Lower lobe of right lung (tissue), 2 donors: ENCODE measurements at regions not wholly inside any gene's neighbourhood (a gene's known extent, or its start where the extent isn't known, plus 50 kb on each side); places are given as distances from the start of the nearest gene placed in this dataset.

Experiments used
- ATAC-seq, 2 donors: fragments of 200-7000 bp; cut with Tn5 transposase; one replicate each; pipeline ENCODE4 v1.9.1; 2020 to 2022; ENCODE audit warnings: mild to moderate bottlenecking in 2 of 2, moderate library complexity in 2 of 2
- DNase-seq: peaks from one replicate; pipeline ENCODE4 v3.0.0-alpha.2; 2020
- H3K27ac ChIP-seq: fragments of 200-600 bp; one replicate; pipeline ENCODE4 v1.8.0; 2022
- H3K27me3 ChIP-seq: fragments of 200-600 bp; one replicate; pipeline ENCODE4 v1.8.0; 2022; ENCODE audit warnings: low read depth
- H3K36me3 ChIP-seq: fragments of 200-600 bp; one replicate; pipeline ENCODE4 v1.8.0; 2022; ENCODE audit warnings: mild to moderate bottlenecking
- H3K4me1 ChIP-seq: fragments of 200-600 bp; one replicate; pipeline ENCODE4 v1.8.0; 2022
- H3K4me3 ChIP-seq: fragments of 200-600 bp; one replicate; pipeline ENCODE4 v1.8.0; 2022; ENCODE audit warnings: mild to moderate bottlenecking
- H3K9me3 ChIP-seq: fragments of 200-600 bp; one replicate; pipeline ENCODE4 v1.8.0; 2022
- intact Hi-C: fragments of 100-400 bp; cut with DNase I; formaldehyde crosslinking; loops from one replicate; pipeline ENCODE4 v1.11.0; 2022
- TF ChIP-seq, protein P1 (sequence below): fragments of 200-600 bp; IDR thresholded peaks from one replicate; pipeline ENCODE4 v1.8.0; 2022; ENCODE audit warnings: antibody characterized with exemption, mild to moderate bottlenecking
- donor health status: DM: no; HTN: yes; CAD: no; lungs with severe emphysema.

DNA sequence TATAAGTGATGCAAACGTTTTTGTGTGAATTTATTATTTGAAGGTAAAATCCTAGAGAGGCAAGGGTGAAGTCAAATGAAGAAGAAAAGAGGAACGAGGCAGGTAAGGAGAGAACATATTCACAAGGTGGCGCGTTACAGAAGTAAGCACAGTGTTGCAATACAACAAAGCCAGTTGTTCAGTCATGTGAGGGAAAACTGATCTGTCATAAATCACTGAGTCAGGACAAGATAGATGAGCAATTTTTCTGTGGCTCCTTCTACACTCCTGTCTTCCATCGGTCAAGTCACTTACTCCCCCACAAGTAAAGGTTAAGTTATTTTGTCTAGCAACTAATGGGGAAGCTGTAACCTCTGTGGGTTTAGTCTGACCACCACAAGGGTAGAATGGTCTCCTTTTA, 203.0 kb upstream of the GK2 start:
- no peak overlapping the region for H3K27ac ChIP-seq
- H3K36me3 ChIP-seq: no peaks in the 10 kb centered on the region
- no peaks in the 10 kb centered on the region for H3K9me3 ChIP-seq
- DNase-seq (no peak), ATAC-seq (no peak)
- H3K27me3 ChIP-seq: no peaks in the 10 kb centered on the region
- TF ChIP-seq, protein P1, sequence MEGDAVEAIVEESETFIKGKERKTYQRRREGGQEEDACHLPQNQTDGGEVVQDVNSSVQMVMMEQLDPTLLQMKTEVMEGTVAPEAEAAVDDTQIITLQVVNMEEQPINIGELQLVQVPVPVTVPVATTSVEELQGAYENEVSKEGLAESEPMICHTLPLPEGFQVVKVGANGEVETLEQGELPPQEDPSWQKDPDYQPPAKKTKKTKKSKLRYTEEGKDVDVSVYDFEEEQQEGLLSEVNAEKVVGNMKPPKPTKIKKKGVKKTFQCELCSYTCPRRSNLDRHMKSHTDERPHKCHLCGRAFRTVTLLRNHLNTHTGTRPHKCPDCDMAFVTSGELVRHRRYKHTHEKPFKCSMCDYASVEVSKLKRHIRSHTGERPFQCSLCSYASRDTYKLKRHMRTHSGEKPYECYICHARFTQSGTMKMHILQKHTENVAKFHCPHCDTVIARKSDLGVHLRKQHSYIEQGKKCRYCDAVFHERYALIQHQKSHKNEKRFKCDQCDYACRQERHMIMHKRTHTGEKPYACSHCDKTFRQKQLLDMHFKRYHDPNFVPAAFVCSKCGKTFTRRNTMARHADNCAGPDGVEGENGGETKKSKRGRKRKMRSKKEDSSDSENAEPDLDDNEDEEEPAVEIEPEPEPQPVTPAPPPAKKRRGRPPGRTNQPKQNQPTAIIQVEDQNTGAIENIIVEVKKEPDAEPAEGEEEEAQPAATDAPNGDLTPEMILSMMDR: no peak
- intact Hi-C loops: no loop called here
- H3K4me3 ChIP-seq: no peak overlapping the region
- H3K4me1 ChIP-seq: no peaks in the 10 kb centered on the region

DNA sequence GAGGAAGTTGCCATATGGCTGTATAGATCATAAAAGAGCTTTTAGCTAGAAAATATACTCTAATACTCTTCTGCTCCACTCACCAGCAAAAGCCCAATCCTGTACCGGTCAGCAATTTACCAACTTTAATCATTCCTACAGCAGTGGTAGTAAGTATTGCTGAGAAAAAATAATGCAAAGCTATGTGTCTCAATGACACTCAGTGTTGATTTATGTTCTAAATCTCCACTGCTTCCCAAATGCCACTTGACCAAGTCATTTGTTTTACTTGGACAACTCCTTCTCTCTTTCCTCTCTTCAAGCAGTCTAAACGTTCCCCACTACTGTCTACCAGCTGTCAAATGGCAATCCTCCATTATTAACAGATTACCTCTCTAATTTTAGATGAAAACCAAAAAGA, 201.8 kb upstream of the GK2 start:
- no peak overlapping the region for H3K27ac ChIP-seq
- H3K9me3 ChIP-seq: no peaks in the 10 kb centered on the region
- no peaks in the 10 kb centered on the region for H3K4me1 ChIP-seq
- TF ChIP-seq, protein P1: no peak
- ATAC-seq: no peak
- intact Hi-C loops: no loop called here
- H3K4me3 ChIP-seq: no peak overlapping the region
- H3K27me3 ChIP-seq: no peaks in the 10 kb centered on the region
- no peaks in the 10 kb centered on the region for H3K36me3 ChIP-seq
- no peak for DNase-seq

GRCh38 chr4:79607979-79608378, 200.0 kb upstream of the GK2 start:
- Histone ChIP-seq H3K27ac (no peak overlapping the region), H3K36me3 (no peaks in the 10 kb centered on the region), H3K9me3 (no peaks in the 10 kb centered on the region), H3K4me1 (no peaks in the 10 kb centered on the region), H3K4me3 (no peak overlapping the region), H3K27me3 (no peaks in the 10 kb centered on the region)
- intact Hi-C loops: no loop called here
- DNase-seq (no peak), ATAC-seq (no peak)
- TF ChIP-seq, protein P1: no peak

DNA sequence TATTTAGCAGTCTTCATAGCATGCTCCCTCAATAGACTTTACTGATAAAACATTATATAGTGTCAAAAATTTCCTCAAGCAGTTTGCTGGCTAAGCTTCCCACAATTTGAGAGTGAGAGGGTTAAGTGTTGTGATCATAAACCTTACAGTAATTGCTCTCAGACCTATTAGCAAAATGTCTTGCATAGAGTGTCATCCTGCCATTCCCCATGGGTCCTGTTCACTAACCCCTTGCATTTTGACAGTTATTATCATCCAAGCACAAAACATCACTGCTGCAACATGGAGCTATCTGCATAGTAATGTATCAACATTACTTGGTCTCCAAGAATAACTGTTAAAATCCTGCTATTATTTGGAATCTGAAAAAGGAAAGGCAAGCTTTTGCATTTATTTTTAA, 196.1 kb upstream of the GK2 start:
- Histone ChIP-seq H3K9me3 (no peaks in the 10 kb centered on the region), H3K36me3 (no peaks in the 10 kb centered on the region), H3K4me1 (no peaks in the 10 kb centered on the region), H3K4me3 (no peak overlapping the region), H3K27me3 (no peaks in the 10 kb centered on the region), H3K27ac (no peak overlapping the region)
- DNase-seq (no peak), ATAC-seq (no peak)
- intact Hi-C loops: no loop called here
- TF ChIP-seq, protein P1: no peak

GRCh38 chr4:79603681-79604080, 195.7 kb upstream of the GK2 start:
- Histone ChIP-seq H3K27me3 (no peaks in the 10 kb centered on the region), H3K4me3 (no peak overlapping the region), H3K36me3 (no peaks in the 10 kb centered on the region), H3K9me3 (no peaks in the 10 kb centered on the region), H3K27ac (no peak overlapping the region), H3K4me1 (no peaks in the 10 kb centered on the region)
- DNase-seq (no peak), ATAC-seq (no peak)
- intact Hi-C loops: no loop called here
- TF ChIP-seq, protein P1: no peak

DNA sequence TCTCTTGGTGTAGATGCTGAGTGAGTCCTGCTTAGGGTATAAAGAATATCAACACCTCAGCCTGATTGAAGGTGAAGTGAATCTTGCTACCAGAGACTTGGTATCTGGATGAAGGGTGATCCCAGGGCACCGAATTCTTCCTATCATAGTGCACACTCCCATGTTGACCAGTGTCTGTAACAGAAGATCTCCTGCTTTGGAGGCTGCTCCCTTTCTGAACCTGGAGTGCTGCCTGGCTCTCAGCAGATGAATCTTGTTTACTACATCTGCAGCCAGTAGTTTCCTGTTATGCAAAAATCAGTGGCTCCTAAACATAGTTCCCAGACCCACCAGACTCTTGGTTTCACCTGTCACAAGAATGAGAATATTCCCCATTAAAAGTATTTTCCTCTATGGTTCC, 191.7 kb upstream of the GK2 start:
- H3K9me3 ChIP-seq: no peaks in the 10 kb centered on the region
- TF ChIP-seq, protein P1: no peak
- no peaks in the 10 kb centered on the region for H3K36me3 ChIP-seq
- H3K4me3 ChIP-seq: no peak overlapping the region
- no peak overlapping the region for H3K27ac ChIP-seq
- H3K4me1 ChIP-seq: no peaks in the 10 kb centered on the region
- intact Hi-C loops: no loop called here
- no peak for DNase-seq
- ATAC-seq: no peak
- no peaks in the 10 kb centered on the region for H3K27me3 ChIP-seq
